Right lobe of liver (tissue), 4 donors: ENCODE measurements at regions not wholly inside any gene's neighbourhood (a gene's known extent, or its start where the extent isn't known, plus 50 kb on each side); places are given as distances from the start of the nearest gene placed in this dataset.
"Not testable (repeated sequence)": the region's sequence is repeated elsewhere in the genome, so short reads cannot be mapped to it uniquely, and the experiment has no call there.

Experiments used
- CTCF ChIP-seq, 4 donors: fragments of 200-600 bp in 3 of 4; fragments of 450-650 bp in 1 of 4; IDR thresholded peaks; one replicate each; pipeline versions ENCODE4 v1.5.1 to v1.8.0; 2016 to 2022; ENCODE audit warnings: antibody characterized with exemption in 4 of 4, mild to moderate bottlenecking in 2 of 4
- POLR2A ChIP-seq: fragments of 450-650 bp; IDR thresholded peaks from one replicate; pipeline ENCODE4 v1.6.1; 2017; ENCODE audit warnings: antibody characterized with exemption, mild to moderate bottlenecking
- donor health status: DM: no; HTN: no; CAD: no.
- donor health status: DM: no; HTN: no; CAD: no.
- donor health status: DM: no; HTN: yes; CAD: no.

GRCh38 chr18:51360301-51360700, 162.8 kb upstream of the MEX3C start:
- TF ChIP-seq CTCF (IDR thresholded peaks at IDR 0.05); POLR2A: not testable (repeated sequence)
